ENCODE measurements at regions not wholly inside any gene's neighbourhood (a gene's known extent, or its start where the extent isn't known, plus 50 kb on each side); places are given as distances from the start of the nearest gene placed in this dataset.

- TF ChIP-seq CTCF (IDR thresholded peaks at IDR 0.05; ENCODE audit: extremely low read depth in 1 of 2, insufficient read depth in 1 of 2, low read depth in 1 of 2, low read length in 2 of 2) (no peak), POLR2A (IDR thresholded peaks at IDR 0.05; ENCODE audit: low read depth, low read length) (no peak), EZH2 (IDR thresholded peaks at IDR 0.05; ENCODE audit: borderline replicate concordance, low read depth, low read length, severe bottlenecking) (no peak), MAX (IDR thresholded peaks at IDR 0.05; ENCODE audit: insufficient read depth, insufficient read length) (no peak)
Measured at GRCh38 chr16:52022980-52023379, 524.0 kb downstream of the TOX3 start.

All from endothelial cell of umbilical vein (primary cell).